WTC11 (cell line): ENCODE measurements at regions not wholly inside any gene's neighbourhood (a gene's known extent, or its start where the extent isn't known, plus 50 kb on each side); places are given as distances from the start of the nearest gene placed in this dataset.

Experiments used
- CBFB ChIP-seq: sonication (generic); formaldehyde crosslinking; IDR thresholded peaks from 2 replicates; pipeline ENCODE4 v1.8.1; 2022; ENCODE audit warnings: mild to moderate bottlenecking, low read depth, missing genetic modification reagents
- CREB1 ChIP-seq: sonication (generic); formaldehyde crosslinking; IDR thresholded peaks from 2 replicates; pipeline ENCODE4 v1.8.0; 2023; ENCODE audit warnings: mild to moderate bottlenecking, missing genetic modification reagents
- CREM ChIP-seq: sonication (generic); formaldehyde crosslinking; IDR thresholded peaks from 2 replicates; pipeline ENCODE4 v1.8.1; 2022; ENCODE audit warnings: mild to moderate bottlenecking, missing genetic modification reagents, moderate library complexity
- CTCF ChIP-seq: fragments of 200-600 bp; IDR thresholded peaks from 2 replicates; pipeline ENCODE4 v1.8.0; 2022; ENCODE audit warnings: antibody characterized with exemption
- E2F1 ChIP-seq: sonication (generic); formaldehyde crosslinking; IDR thresholded peaks from 2 replicates; pipeline ENCODE4 v1.8.0; 2022; ENCODE audit warnings: mild to moderate bottlenecking, missing genetic modification reagents
- FOXP1 ChIP-seq: sonication (generic); formaldehyde crosslinking; IDR thresholded peaks from 2 replicates; pipeline ENCODE4 v1.8.0; 2022; ENCODE audit warnings: missing genetic modification reagents, mild to moderate bottlenecking, moderate library complexity, borderline replicate concordance
- FOXP4 ChIP-seq: sonication (generic); formaldehyde crosslinking; IDR thresholded peaks from 2 replicates; pipeline ENCODE4 v1.8.0; 2022; ENCODE audit warnings: mild to moderate bottlenecking, missing genetic modification reagents
- HMGXB4 ChIP-seq: sonication (generic); formaldehyde crosslinking; IDR thresholded peaks from 2 replicates; pipeline ENCODE4 v1.8.1; 2023; ENCODE audit warnings: mild to moderate bottlenecking, moderate library complexity, missing genetic modification reagents
- IRF2 ChIP-seq: sonication (generic); formaldehyde crosslinking; IDR thresholded peaks from 2 replicates; pipeline ENCODE4 v1.8.0; 2022; ENCODE audit warnings: low read depth, missing genetic modification reagents, borderline replicate concordance
- MAX ChIP-seq: sonication (generic); formaldehyde crosslinking; IDR thresholded peaks from 2 replicates; pipeline ENCODE4 v1.8.0; 2022; ENCODE audit warnings: mild to moderate bottlenecking, missing genetic modification reagents
- TEAD4 ChIP-seq: sonication (generic); formaldehyde crosslinking; IDR thresholded peaks from 2 replicates; pipeline ENCODE4 v1.8.0; 2022; ENCODE audit warnings: mild to moderate bottlenecking, missing genetic modification reagents
- USF1 ChIP-seq: sonication (generic); formaldehyde crosslinking; IDR thresholded peaks from 2 replicates; pipeline ENCODE4 v1.8.0; 2022; ENCODE audit warnings: mild to moderate bottlenecking, missing genetic modification reagents

- no peak for TF ChIP-seq CTCF
- TF ChIP-seq TEAD4 (CRISPR knock-in tag) = no peak
- TF ChIP-seq FOXP4 = no peak
- TF ChIP-seq MAX = no peak
- no peak for TF ChIP-seq CREB1 (CRISPR knock-in tag)
- no peak for TF ChIP-seq CBFB
- TF ChIP-seq FOXP1 (CRISPR knock-in tag) = no peak
- no peak for TF ChIP-seq HMGXB4 (CRISPR knock-in tag)
- no peak for TF ChIP-seq USF1 (CRISPR knock-in tag)
- no peak for TF ChIP-seq CREM
- TF ChIP-seq IRF2 (CRISPR knock-in tag) = no peak
- TF ChIP-seq E2F1 (CRISPR knock-in tag) = no peak
Measured at GRCh38 chr18:37997695-37998094, 432.1 kb upstream of the CELF4 start.
